Liver (tissue), 3 donors: ENCODE measurements at regions not wholly inside any gene's neighbourhood (a gene's known extent, or its start where the extent isn't known, plus 50 kb on each side); places are given as distances from the start of the nearest gene placed in this dataset.

Experiments
- EGR1 ChIP-seq, 2 donors: IDR thresholded peaks; 2 replicates each; pipeline ENCODE4 v1.6.1; 2016 to 2018; ENCODE audit warnings: antibody characterized with exemption in 2 of 2, low read depth in 2 of 2
- GABPA ChIP-seq, 2 donors: IDR thresholded peaks in 1 of 2; conservative IDR thresholded peaks in 1 of 2; 2 replicates each; pipeline ENCODE4 v1.6.1; 2016; ENCODE audit warnings: antibody characterized with exemption in 2 of 2, mild to moderate bottlenecking in 1 of 2, moderate library complexity in 1 of 2
- HNF4A ChIP-seq, 2 donors: conservative IDR thresholded peaks; 2 replicates each; pipeline ENCODE4 v1.6.1; 2016; ENCODE audit warnings: antibody characterized with exemption in 2 of 2, mild to moderate bottlenecking in 2 of 2
- HNF4G ChIP-seq: IDR thresholded peaks from 2 replicates; pipeline ENCODE4 v1.6.1; 2016; ENCODE audit warnings: antibody characterized with exemption
- RAD21 ChIP-seq, 2 donors: IDR thresholded peaks; 2 replicates each; pipeline ENCODE4 v1.6.1; 2016; ENCODE audit warnings: antibody characterized with exemption in 2 of 2, mild to moderate bottlenecking in 2 of 2
- SP1 ChIP-seq: IDR thresholded peaks from 2 replicates; pipeline ENCODE4 v1.6.1; 2018; ENCODE audit warnings: antibody characterized with exemption, mild to moderate bottlenecking
- TAF1 ChIP-seq: conservative IDR thresholded peaks from 2 replicates; pipeline ENCODE4 v1.6.1; 2016; ENCODE audit warnings: antibody characterized with exemption, mild to moderate bottlenecking
- TF ChIP-seq, protein P1 (sequence below): fragments of 150-350 bp; IDR thresholded peaks from 2 replicates; pipeline ENCODE4 v1.5.1; 2017; ENCODE audit warnings: improper control_type of control experiment, low read depth, low read length; ENCODE audit not compliant: missing input control
- TF ChIP-seq, protein P2 (sequence below): IDR thresholded peaks from 2 replicates; pipeline ENCODE4 v1.6.1; 2016; ENCODE audit warnings: antibody characterized with exemption
- TF ChIP-seq, protein P3 (sequence below): IDR thresholded peaks from 2 replicates; pipeline ENCODE4 v1.6.1; 2016; ENCODE audit warnings: antibody characterized with exemption
- TF ChIP-seq, protein P4 (sequence below): IDR thresholded peaks from 2 replicates; pipeline ENCODE4 v1.6.1; 2016; ENCODE audit warnings: antibody characterized with exemption, mild to moderate bottlenecking
- TF ChIP-seq, protein P5 (sequence below): IDR thresholded peaks from 2 replicates; pipeline ENCODE4 v1.6.1; 2016; ENCODE audit warnings: antibody characterized with exemption
- donor health status: healthy.
- donor health status: healthy.

DNA sequence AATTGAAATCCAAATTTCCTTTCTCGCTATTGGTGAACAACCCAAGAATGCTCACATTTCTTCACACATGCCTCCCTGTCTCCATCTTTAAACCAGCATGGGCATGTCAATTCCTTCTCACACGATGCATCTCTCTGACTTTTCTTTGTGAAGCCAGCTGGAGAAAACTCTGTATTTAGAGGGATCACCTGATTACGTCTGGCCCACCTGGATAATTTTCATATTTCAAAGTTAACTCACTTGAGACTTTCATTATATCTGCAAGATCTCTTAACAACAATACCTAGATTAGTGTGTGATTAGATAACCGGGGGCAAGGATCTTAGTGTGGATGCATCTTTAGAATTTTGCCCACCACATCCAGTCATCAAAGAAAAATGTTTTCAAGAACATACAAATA is 164.0 kb downstream of the TMEM47 start:
- TF ChIP-seq, protein P1, sequence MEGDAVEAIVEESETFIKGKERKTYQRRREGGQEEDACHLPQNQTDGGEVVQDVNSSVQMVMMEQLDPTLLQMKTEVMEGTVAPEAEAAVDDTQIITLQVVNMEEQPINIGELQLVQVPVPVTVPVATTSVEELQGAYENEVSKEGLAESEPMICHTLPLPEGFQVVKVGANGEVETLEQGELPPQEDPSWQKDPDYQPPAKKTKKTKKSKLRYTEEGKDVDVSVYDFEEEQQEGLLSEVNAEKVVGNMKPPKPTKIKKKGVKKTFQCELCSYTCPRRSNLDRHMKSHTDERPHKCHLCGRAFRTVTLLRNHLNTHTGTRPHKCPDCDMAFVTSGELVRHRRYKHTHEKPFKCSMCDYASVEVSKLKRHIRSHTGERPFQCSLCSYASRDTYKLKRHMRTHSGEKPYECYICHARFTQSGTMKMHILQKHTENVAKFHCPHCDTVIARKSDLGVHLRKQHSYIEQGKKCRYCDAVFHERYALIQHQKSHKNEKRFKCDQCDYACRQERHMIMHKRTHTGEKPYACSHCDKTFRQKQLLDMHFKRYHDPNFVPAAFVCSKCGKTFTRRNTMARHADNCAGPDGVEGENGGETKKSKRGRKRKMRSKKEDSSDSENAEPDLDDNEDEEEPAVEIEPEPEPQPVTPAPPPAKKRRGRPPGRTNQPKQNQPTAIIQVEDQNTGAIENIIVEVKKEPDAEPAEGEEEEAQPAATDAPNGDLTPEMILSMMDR = no peak
- TF ChIP-seq SP1 (no peak), TAF1 (no peak), GABPA (IDR thresholded peaks at IDR 0.05 in 1 of 2, conservative IDR thresholded peaks at IDR 0.05 in 1 of 2) (no peak), HNF4A (conservative IDR thresholded peaks at IDR 0.05) (no peak), EGR1 (IDR thresholded peaks at IDR 0.05; ENCODE audit: low read depth in 2 of 2) (no peak), HNF4G (no peak), RAD21 (IDR thresholded peaks at IDR 0.05) (no peak)
- TF ChIP-seq, protein P2, sequence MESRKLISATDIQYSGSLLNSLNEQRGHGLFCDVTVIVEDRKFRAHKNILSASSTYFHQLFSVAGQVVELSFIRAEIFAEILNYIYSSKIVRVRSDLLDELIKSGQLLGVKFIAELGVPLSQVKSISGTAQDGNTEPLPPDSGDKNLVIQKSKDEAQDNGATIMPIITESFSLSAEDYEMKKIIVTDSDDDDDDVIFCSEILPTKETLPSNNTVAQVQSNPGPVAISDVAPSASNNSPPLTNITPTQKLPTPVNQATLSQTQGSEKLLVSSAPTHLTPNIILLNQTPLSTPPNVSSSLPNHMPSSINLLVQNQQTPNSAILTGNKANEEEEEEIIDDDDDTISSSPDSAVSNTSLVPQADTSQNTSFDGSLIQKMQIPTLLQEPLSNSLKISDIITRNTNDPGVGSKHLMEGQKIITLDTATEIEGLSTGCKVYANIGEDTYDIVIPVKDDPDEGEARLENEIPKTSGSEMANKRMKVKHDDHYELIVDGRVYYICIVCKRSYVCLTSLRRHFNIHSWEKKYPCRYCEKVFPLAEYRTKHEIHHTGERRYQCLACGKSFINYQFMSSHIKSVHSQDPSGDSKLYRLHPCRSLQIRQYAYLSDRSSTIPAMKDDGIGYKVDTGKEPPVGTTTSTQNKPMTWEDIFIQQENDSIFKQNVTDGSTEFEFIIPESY = no peak
- TF ChIP-seq, protein P3, sequence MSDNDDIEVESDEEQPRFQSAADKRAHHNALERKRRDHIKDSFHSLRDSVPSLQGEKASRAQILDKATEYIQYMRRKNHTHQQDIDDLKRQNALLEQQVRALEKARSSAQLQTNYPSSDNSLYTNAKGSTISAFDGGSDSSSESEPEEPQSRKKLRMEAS = no peak
- TF ChIP-seq, protein P4, sequence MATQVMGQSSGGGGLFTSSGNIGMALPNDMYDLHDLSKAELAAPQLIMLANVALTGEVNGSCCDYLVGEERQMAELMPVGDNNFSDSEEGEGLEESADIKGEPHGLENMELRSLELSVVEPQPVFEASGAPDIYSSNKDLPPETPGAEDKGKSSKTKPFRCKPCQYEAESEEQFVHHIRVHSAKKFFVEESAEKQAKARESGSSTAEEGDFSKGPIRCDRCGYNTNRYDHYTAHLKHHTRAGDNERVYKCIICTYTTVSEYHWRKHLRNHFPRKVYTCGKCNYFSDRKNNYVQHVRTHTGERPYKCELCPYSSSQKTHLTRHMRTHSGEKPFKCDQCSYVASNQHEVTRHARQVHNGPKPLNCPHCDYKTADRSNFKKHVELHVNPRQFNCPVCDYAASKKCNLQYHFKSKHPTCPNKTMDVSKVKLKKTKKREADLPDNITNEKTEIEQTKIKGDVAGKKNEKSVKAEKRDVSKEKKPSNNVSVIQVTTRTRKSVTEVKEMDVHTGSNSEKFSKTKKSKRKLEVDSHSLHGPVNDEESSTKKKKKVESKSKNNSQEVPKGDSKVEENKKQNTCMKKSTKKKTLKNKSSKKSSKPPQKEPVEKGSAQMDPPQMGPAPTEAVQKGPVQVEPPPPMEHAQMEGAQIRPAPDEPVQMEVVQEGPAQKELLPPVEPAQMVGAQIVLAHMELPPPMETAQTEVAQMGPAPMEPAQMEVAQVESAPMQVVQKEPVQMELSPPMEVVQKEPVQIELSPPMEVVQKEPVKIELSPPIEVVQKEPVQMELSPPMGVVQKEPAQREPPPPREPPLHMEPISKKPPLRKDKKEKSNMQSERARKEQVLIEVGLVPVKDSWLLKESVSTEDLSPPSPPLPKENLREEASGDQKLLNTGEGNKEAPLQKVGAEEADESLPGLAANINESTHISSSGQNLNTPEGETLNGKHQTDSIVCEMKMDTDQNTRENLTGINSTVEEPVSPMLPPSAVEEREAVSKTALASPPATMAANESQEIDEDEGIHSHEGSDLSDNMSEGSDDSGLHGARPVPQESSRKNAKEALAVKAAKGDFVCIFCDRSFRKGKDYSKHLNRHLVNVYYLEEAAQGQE = no peak
- TF ChIP-seq, protein P5, sequence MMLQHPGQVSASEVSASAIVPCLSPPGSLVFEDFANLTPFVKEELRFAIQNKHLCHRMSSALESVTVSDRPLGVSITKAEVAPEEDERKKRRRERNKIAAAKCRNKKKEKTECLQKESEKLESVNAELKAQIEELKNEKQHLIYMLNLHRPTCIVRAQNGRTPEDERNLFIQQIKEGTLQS = no peak
